ENCODE measurements at regions not wholly inside any gene's neighbourhood (a gene's known extent, or its start where the extent isn't known, plus 50 kb on each side); places are given as distances from the start of the nearest gene placed in this dataset.
"Not testable (repeated sequence)": the region's sequence is repeated elsewhere in the genome, so short reads cannot be mapped to it uniquely, and the experiment has no call there.

- DNase-seq = no peak
Observed at GRCh38 chr15:67945951-67946700, 106.3 kb upstream of the RNU6-1 start.

DNA sequence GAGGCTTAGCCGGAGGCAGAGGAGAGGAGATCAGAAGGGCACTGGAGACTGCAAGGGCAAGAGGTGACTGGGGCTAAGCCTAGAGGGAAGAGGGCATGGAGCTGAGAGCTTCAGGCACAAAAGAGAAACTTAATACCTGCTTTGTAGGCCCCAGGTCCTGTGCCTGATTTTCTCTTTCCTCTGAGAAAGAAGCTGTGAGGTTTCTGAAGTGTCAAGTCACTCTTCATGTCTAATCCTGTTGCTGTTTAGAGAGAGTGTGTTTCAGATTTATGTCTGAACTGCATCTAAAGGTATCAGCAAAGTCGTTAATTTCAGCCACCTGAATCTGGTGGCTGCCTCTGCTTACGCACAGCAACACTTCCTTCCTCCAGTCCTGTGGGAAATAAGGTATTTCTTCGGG lies 106.9 kb upstream of the RNU6-1 start:
- DNase-seq = no peak

GRCh38 chr15:67947254-67948039 lies 106.7 kb upstream of the PIAS1 start:
- no peak for DNase-seq

DNA sequence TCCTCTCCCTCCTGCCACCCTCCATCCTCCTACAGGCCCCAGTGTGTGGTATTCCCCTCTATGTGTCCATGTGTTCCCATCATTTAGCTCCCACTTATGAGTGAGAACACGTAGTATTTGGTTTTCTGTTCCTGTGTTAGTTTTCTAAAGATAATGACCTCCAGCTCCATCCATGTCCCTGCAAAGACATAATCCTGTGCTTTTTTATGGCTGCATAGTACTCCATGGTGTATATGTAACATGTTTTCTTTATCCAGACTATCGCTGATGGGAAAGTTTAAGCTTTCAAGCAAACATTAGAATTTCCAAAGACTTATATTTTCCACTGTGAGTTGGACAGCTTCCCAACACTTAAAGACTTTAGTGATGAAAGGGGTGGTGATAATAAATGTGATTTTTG lies 105.9 kb upstream of the PIAS1 start:
- no peak for DNase-seq

DNA sequence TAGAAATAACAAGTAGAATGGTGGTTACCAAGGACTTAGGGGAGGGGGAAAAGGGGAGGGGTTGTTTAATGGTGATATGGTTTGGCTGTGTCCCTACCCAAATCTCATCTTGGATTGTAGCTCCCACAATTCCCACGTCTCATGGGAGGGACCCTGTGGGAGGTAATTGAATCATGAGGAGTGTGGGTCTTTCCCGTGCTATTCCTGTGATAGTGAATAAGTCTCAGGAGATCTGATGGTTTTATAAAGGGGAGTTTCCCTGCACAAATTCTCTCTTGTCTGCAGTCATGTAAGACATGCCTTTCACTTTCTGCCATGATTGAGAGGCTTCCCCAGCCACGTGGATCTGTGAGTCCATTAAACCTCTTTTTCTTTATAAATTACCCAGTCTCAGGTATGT lies 102.9 kb upstream of the PIAS1 start:
- DNase-seq = not testable (repeated sequence)

- no peak for DNase-seq
Observed at GRCh38 chr15:67953299-67953698, 100.8 kb upstream of the PIAS1 start.

DNA sequence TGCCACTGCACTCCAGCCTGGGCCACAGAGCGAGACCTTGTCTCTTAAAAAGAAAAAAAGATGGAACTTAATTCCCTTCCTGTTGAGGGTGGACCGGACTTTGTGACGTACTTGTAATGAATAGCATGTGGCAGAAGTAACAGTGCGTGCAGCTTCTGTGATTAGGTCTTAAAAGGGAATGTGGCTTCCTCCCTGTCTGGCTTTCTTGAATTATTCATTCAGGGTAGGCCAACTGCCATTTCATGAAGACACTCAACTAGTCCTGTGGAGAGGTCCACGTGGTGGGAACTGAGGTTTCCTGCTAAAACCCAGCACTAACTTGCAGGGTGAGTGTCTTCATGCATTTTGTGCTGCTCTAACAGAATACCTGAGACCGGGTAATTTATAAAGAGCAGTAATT lies 98.9 kb upstream of the PIAS1 start:
- DNase-seq = no peak

DNA sequence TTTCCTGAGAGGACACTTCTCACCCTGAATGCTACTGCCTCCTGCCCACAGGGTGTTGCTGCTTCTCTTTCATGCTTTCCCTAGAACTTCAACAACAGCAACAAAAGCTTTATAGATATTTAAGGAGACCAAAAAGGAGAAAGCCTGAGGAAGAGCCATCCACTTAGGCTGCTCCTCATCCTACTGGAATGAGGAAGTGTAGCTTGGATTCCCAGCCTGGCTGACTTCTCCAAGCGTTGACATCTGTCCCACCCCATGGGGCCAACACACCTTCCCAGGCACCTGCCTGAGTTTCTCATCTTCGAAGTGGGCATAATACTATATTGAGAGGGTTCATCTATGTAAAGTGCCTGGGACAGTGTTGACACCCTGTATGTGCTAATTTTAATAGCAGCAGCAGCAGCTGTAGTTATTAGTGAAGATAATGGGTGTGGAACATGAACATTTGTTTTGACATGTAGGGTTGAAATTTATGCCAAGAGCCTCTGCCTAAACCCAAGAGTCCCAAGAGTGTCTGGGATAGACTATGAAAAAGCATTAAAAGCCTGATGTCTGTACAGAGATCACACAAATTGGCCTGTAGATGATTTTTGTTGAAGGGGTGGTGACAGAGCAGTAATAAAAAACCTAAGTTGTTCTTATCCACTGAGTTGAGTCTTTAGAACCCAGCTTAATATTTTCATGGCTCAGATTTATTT lies 96.5 kb upstream of the PIAS1 start:
- DNase-seq = no peak

DNA sequence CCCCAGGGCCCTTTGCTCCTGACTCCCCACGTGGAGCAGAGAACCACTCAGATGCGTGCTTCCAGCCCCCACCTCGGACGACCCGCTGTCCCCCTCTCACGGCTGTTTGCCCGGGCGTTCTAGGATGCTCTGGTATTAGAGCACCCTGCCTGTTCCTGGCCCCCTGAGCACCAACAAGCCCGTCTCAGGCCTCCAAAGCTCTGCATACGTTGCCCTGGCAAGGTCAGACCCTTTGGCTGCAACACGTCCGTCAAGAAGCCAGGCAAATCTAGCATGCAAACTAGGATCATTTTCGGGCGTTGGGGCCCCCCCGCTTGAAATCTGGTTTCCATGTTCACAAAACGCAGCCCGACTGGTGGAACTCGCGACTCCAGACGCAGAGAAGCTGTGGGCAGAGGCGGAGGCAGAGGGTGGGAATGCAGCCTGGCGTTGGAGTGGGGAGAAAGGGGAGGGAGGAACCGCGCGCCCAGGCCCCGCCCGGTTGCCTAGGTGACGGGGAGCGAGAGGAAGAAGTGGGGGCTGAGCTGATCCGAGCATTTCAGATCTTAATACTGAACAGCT lies 86.2 kb upstream of the PIAS1 start:
- DNase-seq = peak; percentile 86

- peak; percentile 67 for DNase-seq
Observed at GRCh38 chr15:67968564-67968963, 85.6 kb upstream of the PIAS1 start.

DNA sequence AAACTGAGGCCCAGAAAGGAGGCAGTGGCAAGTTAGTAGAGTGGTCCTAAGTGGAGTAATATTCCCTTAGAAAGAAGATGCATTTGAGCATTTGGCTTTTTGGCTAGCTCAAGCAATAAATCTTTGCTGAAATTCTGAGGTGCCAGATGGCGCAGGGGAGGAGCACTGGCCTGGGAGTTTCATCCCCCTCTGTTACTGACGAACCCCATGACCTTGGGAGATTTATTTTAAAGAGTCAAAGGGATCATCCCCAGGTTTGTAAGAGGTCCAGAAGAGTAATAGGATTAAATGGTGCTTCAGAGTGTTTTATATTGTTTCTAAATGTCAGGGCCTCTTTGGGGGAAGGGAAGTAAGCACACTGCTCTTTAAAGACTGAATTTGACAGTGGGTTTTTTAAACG lies 85.1 kb upstream of the PIAS1 start:
- DNase-seq = peak; percentile 67

GRCh38 chr15:67969892-67970291 lies 84.2 kb upstream of the PIAS1 start:
- no peak for DNase-seq

DNA sequence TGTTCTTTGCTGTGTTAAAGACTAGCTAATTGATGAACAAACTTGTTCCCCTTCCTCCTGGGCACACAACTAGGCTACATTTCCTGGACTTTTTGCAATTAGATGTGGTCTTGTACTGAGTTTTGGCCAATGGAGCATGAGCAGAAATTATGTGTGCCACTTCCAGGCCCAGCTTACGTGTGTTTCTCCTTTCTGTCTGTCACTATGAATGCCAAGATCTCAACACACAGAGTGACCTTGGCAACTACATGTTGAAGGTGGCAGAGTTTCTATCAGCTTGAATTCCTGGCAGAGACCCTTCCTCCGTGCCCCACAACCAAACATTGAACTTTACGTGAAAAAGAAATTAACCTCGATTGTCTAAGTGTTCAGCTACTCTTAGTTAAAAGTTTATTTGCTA lies 81.7 kb upstream of the PIAS1 start:
- no peak for DNase-seq

DNA sequence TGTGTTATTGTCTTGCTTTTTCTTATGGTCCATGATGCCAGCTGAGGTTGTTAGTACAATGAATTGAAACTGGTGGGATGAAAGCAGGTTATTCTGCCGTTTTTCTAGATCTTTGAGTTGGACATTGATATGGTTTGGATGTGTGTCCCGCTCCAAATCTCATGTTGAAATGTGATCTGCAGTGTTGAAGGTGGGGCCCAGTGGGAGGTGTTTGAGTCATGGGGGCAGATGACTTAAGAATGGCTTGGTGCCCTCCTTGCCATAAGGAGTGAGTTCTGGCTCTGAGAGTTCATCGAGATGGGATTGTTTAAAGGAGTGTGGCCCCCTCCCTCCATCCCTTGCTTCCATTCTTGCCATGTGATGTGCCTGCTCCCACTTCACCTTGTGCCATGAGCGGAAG lies 80.3 kb upstream of the PIAS1 start:
- DNase-seq = no peak

DNA sequence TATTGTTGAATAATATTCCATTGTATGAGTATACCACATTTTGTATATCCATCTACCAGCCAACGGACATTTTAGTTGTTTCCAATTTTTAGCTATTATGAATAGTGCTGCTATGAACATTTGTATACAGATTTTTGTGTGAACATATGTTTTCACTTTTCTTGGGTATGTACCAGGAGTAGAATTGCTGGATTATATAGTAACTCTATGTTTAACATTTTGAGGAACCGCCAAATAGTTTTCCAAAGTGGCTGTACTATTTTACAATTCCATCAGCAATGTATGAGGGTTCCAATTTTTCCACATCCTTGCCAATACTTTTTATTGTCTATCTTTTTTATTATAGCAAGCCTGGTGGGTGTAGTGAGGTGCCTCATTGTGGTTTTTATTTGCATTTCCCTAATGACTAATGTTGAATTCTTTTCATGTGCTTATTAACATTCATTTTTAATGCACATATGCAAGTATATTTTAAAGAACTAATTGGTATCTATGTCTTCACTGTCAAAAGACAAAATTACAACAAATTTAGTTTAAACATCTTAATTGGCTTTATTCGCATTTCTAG lies 77.5 kb upstream of the PIAS1 start:
- DNase-seq = no peak

GRCh38 chr15:67977414-67978089 lies 76.6 kb upstream of the PIAS1 start:
- DNase-seq = no peak

- no peak for DNase-seq
Observed at GRCh38 chr15:67979281-67979680, 74.8 kb upstream of the PIAS1 start.

- DNase-seq = no peak
Observed at GRCh38 chr15:67980171-67980570, 73.9 kb upstream of the PIAS1 start.

- no peak for DNase-seq
Observed at GRCh38 chr15:67980773-67981685, 73.1 kb upstream of the PIAS1 start.

- DNase-seq = no peak
Observed at GRCh38 chr15:67981848-67982247, 72.3 kb upstream of the PIAS1 start.

DNA sequence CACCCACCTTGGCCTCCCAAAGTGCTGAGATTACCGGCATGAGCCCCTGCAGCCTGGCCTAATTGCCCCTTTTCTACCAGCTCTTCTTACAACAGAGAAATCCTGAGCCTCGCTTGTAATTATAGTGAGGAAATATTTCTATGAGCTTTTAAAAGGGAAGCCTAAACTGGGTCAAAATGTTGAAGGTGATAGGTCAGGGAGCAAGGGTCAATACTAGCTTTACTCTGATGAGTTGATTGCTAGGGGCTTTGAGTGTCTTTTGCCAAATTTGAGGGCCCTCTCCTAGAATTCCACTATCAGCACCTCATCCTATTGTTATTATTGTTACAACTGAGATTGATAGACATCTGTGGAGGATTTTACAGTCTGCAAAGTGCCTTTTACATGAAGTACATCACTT lies 62.4 kb upstream of the PIAS1 start:
- peak; percentile 47 for DNase-seq

GRCh38 chr15:67992411-67992810 lies 61.7 kb upstream of the PIAS1 start:
- DNase-seq = no peak

Data from NCI-H2227 treated with DMSO at 0.1 percent for 48 hours (cell line).